HEK293T (cell line): ENCODE measurements at regions not wholly inside any gene's neighbourhood (a gene's known extent, or its start where the extent isn't known, plus 50 kb on each side); places are given as distances from the start of the nearest gene placed in this dataset.

Source experiments
- CTCF ChIA-PET: fragments of 350-600 bp; formaldehyde crosslinking; extraction: SDS; loops from one replicate; lab custom pipeline; 2021; ENCODE audit warnings: antibody characterized with exemption, inconsistent platforms; lab: Yijun Ruan, JAX
- POLR2A ChIA-PET: fragments of 350-600 bp; formaldehyde crosslinking; extraction: SDS; loops from one replicate; lab custom pipeline; 2020; ENCODE audit warnings: antibody characterized with exemption, inconsistent platforms; lab: Yijun Ruan, JAX
- DNase-seq: peaks from one replicate; pipeline ENCODE4 v3.0.0; 2012; ENCODE audit warnings: mixed read lengths; ENCODE audit errors: extremely low spot score
- ARNT ChIP-seq: fragments of 450-650 bp; IDR thresholded peaks from 2 replicates; pipeline ENCODE4 v1.6.1; 2017; ENCODE audit warnings: mild to moderate bottlenecking
- BHLHE40 ChIP-seq: fragments of 450-650 bp; IDR thresholded peaks from 2 replicates; pipeline ENCODE4 v1.6.1; 2016; ENCODE audit warnings: mild to moderate bottlenecking, moderate library complexity, borderline replicate concordance
- CTBP1 ChIP-seq: fragments of 450-650 bp; IDR thresholded peaks from 2 replicates; pipeline ENCODE4 v1.6.1; 2016; ENCODE audit warnings: borderline replicate concordance
- ELF4 ChIP-seq: fragments of 450-650 bp; IDR thresholded peaks from 2 replicates; pipeline ENCODE4 v1.6.1; 2017; ENCODE audit warnings: antibody characterized with exemption
- FOXA1 ChIP-seq: fragments of 450-650 bp; IDR thresholded peaks from 2 replicates; pipeline ENCODE4 v1.6.1; 2016; ENCODE audit warnings: mild to moderate bottlenecking
- FOXK2 ChIP-seq: fragments of 450-650 bp; IDR thresholded peaks from 2 replicates; pipeline ENCODE4 v1.6.1; 2016; ENCODE audit warnings: mild to moderate bottlenecking
- FOXM1 ChIP-seq: fragments of 450-650 bp; IDR thresholded peaks from 2 replicates; pipeline ENCODE4 v1.6.1; 2017; ENCODE audit warnings: mild to moderate bottlenecking, borderline replicate concordance
- HDGF ChIP-seq: fragments of 450-650 bp; IDR thresholded peaks from 2 replicates; pipeline ENCODE4 v1.6.1; 2017; ENCODE audit warnings: antibody characterized with exemption, borderline replicate concordance
- L3MBTL2 ChIP-seq: fragments of 450-650 bp; conservative IDR thresholded peaks from 2 replicates; pipeline ENCODE4 v1.6.1; 2016; ENCODE audit warnings: mild to moderate bottlenecking
- LEF1 ChIP-seq: fragments of 450-650 bp; IDR thresholded peaks from 2 replicates; pipeline ENCODE4 v1.6.1; 2017; ENCODE audit warnings: mild to moderate bottlenecking, borderline replicate concordance
- NFRKB ChIP-seq: fragments of 450-650 bp; IDR thresholded peaks from 2 replicates; pipeline ENCODE4 v1.6.1; 2016; ENCODE audit warnings: mild to moderate bottlenecking, moderate library complexity
- PKNOX1 ChIP-seq: fragments of 450-650 bp; IDR thresholded peaks from 2 replicates; pipeline ENCODE4 v1.6.1; 2016
- SP1 ChIP-seq: fragments of 450-650 bp; IDR thresholded peaks from 2 replicates; pipeline ENCODE4 v1.6.1; 2017
- SUZ12 ChIP-seq: fragments of 450-650 bp; IDR thresholded peaks from 2 replicates; pipeline ENCODE4 v1.6.1; 2016; ENCODE audit warnings: mild to moderate bottlenecking
- TARDBP ChIP-seq: fragments of 450-650 bp; IDR thresholded peaks from 2 replicates; pipeline ENCODE4 v1.6.1; 2016
- ZNF384 ChIP-seq: fragments of 450-650 bp; IDR thresholded peaks from 2 replicates; pipeline ENCODE4 v1.6.1; 2016

GRCh38 chr5:148905541-148905940, 79.1 kb downstream of the ADRB2 start:
- CTCF ChIA-PET, result interaction anchor here (0.8 to 1.1 kb wide), 2 partner anchors 131 to 173 kb away, joined by 3 to 4 read pairs; no protein-coding TSS in a partner anchor
- no peak for TF ChIP-seq SUZ12
- TF ChIP-seq FOXM1, result no peak
- TF ChIP-seq TARDBP, result no peak
- no peak for TF ChIP-seq SP1
- no peak for TF ChIP-seq NFRKB
- TF ChIP-seq FOXK2, result no peak
- TF ChIP-seq L3MBTL2, result no peak
- TF ChIP-seq FOXA1, result no peak
- no peak for TF ChIP-seq ELF4
- no peak for TF ChIP-seq ZNF384
- no peak for TF ChIP-seq CTBP1
- no peak for TF ChIP-seq LEF1
- TF ChIP-seq BHLHE40, result no peak
- no peak for TF ChIP-seq ARNT
- POLR2A ChIA-PET, result no interaction called here
- DNase-seq, result no peak

- TF ChIP-seq CTBP1 (no peak), HDGF (no peak), ELF4 (no peak), BHLHE40 (no peak), SP1 (no peak), FOXK2 (no peak), FOXA1 (no peak), ARNT (no peak), FOXM1 (no peak), LEF1 (no peak), SUZ12 (no peak), NFRKB (no peak), PKNOX1 (no peak), TARDBP (no peak), ZNF384 (no peak), L3MBTL2 (no peak)
- CTCF ChIA-PET, result no interaction called here
- POLR2A ChIA-PET, result no interaction called here
- DNase-seq, result no peak
Observed at GRCh38 chr5:148906968-148907367, 80.6 kb downstream of the ADRB2 start.

- TF ChIP-seq ARNT (no peak), BHLHE40 (no peak), ZNF384 (no peak)
- no peak for DNase-seq
- ChIA-PET CTCF (no interaction called here), POLR2A (no interaction called here)
Observed at GRCh38 chr5:148909040-148909439, 82.6 kb downstream of the ADRB2 start.

- CTCF ChIA-PET, result no interaction called here
- POLR2A ChIA-PET, result no interaction called here
- TF ChIP-seq PKNOX1 (no peak), BHLHE40 (no peak), SP1 (no peak), HDGF (no peak), FOXM1 (no peak), FOXK2 (no peak), FOXA1 (no peak), L3MBTL2 (no peak), ELF4 (no peak), CTBP1 (no peak), NFRKB (no peak)
- no peak for DNase-seq
Observed at GRCh38 chr5:148909766-148910165, 83.4 kb downstream of the ADRB2 start.

- DNase-seq, result no peak
- ChIA-PET CTCF (no interaction called here), POLR2A (no interaction called here)
- TF ChIP-seq ZNF384 (no peak), ARNT (no peak), CTBP1 (no peak), SP1 (no peak), PKNOX1 (no peak), BHLHE40 (no peak), L3MBTL2 (no peak), FOXM1 (no peak)
Observed at GRCh38 chr5:148910216-148910615, 83.8 kb downstream of the ADRB2 start.

- no peak for DNase-seq
- ChIA-PET POLR2A (no interaction called here), CTCF (interaction anchor here (0.5 kb wide), 1 partner anchor 164 kb away, joined by 4 read pairs; no protein-coding TSS in a partner anchor)
- TF ChIP-seq PKNOX1, result no peak
Observed at GRCh38 chr5:148910686-148911361, 84.4 kb downstream of the ADRB2 start.
